Suprapubic skin (tissue), 4 donors: ENCODE measurements at regions not wholly inside any gene's neighbourhood (a gene's known extent, or its start where the extent isn't known, plus 50 kb on each side); places are given as distances from the start of the nearest gene placed in this dataset.

Experiments
- CTCF ChIP-seq, 2 donors: fragments of 200-600 bp in 1 of 2; fragments of 450-650 bp in 1 of 2; sonication (generic) in 1 of 2; IDR thresholded peaks; one replicate each; pipeline ENCODE4 v1.5.1; 2016 to 2019; ENCODE audit warnings: antibody characterized with exemption in 2 of 2, mild to moderate bottlenecking in 1 of 2, moderate library complexity in 1 of 2
- POLR2A ChIP-seq, 2 donors: fragments of 450-650 bp; IDR thresholded peaks; one replicate each; pipeline ENCODE4 v1.6.1; 2017; ENCODE audit warnings: antibody characterized with exemption in 2 of 2, mild to moderate bottlenecking in 2 of 2, moderate library complexity in 2 of 2
- POLR2AphosphoS5 ChIP-seq, 3 donors: sonication (generic); formaldehyde crosslinking; IDR thresholded peaks; one replicate each; pipeline ENCODE4 v1.6.1; 2017; ENCODE audit warnings: antibody characterized with exemption in 3 of 3

GRCh38 chr2:173669888-173670287 is 295.3 kb downstream of the SP3 start:
- TF ChIP-seq CTCF (IDR thresholded peaks at IDR 0.05) = no peak
- TF ChIP-seq POLR2A (IDR thresholded peaks at IDR 0.05) = no peak
- TF ChIP-seq POLR2AphosphoS5 (IDR thresholded peaks at IDR 0.05) = no peak
